Astrocyte of the cerebellum (primary cell): ENCODE measurements at regions not wholly inside any gene's neighbourhood (a gene's known extent, or its start where the extent isn't known, plus 50 kb on each side); places are given as distances from the start of the nearest gene placed in this dataset.
A peak's percentile ranks its signal among the peaks of the same experiment; 100 is the strongest.

Source experiments
- DNase-seq: peaks from one replicate; pipeline ENCODE4 v3.0.0-alpha.2; 2011; ENCODE audit warnings: low read depth
- H3K4me3 ChIP-seq: 2 replicates; pipeline ENCODE4 v1.5.1; 2011; ENCODE audit warnings: mild to moderate bottlenecking, low read depth, low read length, moderate library complexity
- in situ Hi-C: cut with HindIII; loops from 2 replicates; pipeline ENCODE4 v1.10.0; 2017; ENCODE audit warnings: low sequenced_read_pairs
- TF ChIP-seq, protein P1 (sequence below): IDR thresholded peaks from 2 replicates; pipeline ENCODE4 v1.5.1; 2012; ENCODE audit warnings: low read length, low read depth, moderate library complexity, mild to moderate bottlenecking; ENCODE audit errors: missing control alignments

GRCh38 chr11:87851827-87852226 is 323.4 kb downstream of the RAB38 start:
- TF ChIP-seq, protein P1, sequence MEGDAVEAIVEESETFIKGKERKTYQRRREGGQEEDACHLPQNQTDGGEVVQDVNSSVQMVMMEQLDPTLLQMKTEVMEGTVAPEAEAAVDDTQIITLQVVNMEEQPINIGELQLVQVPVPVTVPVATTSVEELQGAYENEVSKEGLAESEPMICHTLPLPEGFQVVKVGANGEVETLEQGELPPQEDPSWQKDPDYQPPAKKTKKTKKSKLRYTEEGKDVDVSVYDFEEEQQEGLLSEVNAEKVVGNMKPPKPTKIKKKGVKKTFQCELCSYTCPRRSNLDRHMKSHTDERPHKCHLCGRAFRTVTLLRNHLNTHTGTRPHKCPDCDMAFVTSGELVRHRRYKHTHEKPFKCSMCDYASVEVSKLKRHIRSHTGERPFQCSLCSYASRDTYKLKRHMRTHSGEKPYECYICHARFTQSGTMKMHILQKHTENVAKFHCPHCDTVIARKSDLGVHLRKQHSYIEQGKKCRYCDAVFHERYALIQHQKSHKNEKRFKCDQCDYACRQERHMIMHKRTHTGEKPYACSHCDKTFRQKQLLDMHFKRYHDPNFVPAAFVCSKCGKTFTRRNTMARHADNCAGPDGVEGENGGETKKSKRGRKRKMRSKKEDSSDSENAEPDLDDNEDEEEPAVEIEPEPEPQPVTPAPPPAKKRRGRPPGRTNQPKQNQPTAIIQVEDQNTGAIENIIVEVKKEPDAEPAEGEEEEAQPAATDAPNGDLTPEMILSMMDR, result no peak
- no peak overlapping the region for H3K4me3 ChIP-seq
- in situ Hi-C loops, result no loop called here
- no peak for DNase-seq

GRCh38 chr11:87851234-87851633 is 324.0 kb downstream of the RAB38 start:
- H3K4me3 ChIP-seq, result no peak overlapping the region
- TF ChIP-seq, protein P1, result no peak
- peak; percentile 5 for DNase-seq
- in situ Hi-C loops, result no loop called here

DNA sequence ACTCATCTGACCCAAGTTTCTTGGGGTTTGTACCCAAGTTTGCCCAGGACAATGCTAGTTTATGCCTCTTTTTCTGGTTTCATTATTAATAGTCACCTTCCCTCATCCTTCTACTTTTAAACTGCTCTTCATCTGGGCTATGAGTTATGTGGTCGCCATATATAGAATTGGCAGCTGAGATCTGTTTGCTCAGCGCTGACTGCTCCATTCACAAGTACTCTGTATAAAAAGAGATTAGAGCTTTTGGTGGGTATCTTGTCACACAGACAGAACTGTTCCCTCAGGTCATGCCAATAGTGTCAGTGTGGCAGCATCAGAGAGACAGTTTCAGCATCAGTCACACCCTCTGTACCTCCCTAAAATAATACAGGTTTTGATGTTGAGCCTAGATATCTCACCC is 326.0 kb downstream of the RAB38 start:
- no peak overlapping the region for H3K4me3 ChIP-seq
- TF ChIP-seq, protein P1, result no peak
- in situ Hi-C loops, result no loop called here
- no peak for DNase-seq

- no peak overlapping the region for H3K4me3 ChIP-seq
- in situ Hi-C loops, result no loop called here
- TF ChIP-seq, protein P1, result no peak
- no peak for DNase-seq
These were observed 334.5 kb downstream of the RAB38 start for GRCh38 chr11:87840786-87841185.

DNA sequence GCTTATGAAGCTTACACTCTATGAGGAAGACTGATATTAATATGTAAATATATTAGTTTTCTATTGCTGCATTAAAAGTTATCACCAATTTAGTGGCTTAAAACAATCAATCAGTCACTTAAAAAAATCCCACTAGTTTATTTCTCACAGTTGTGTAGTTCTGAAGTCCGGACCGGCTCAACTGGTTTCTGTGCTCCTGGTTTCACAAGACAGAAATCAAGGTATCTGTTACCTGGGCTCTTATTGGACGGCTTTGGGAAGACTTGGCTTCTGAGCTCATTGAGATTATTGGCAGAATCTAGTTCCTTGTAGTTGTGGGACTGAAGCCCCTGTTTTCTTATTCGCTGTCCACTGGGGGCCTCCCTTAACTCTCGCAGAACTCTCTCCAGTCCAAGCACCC is 343.0 kb downstream of the RAB38 start:
- TF ChIP-seq, protein P1, result no peak
- DNase-seq, result no peak
- in situ Hi-C loops, result no loop called here
- no peak overlapping the region for H3K4me3 ChIP-seq

DNA sequence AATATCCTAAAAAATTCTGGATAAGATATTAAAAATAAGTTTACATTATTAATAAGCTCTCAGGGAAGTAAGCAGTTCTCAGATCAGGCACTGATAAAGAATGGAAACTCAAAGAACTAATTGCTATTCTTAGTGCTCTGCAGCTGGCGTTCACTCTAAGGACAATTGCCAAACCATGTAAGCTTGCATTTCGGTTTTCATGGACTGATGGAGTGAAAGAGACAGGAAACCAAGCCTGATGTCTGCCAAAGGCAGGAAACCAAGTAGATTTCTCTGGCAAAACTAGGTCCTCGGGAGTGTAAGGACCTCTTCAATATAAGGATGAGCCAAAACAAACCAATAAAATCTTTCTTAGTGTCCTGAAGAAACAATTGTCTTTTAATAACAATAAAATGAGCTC is 355.2 kb downstream of the RAB38 start:
- no peak overlapping the region for H3K4me3 ChIP-seq
- DNase-seq, result peak; percentile 19
- in situ Hi-C loops, result no loop called here
- TF ChIP-seq, protein P1, result no peak

- TF ChIP-seq, protein P1, result no peak
- no peak for DNase-seq
- in situ Hi-C loops, result no loop called here
- H3K4me3 ChIP-seq, result no peak overlapping the region
These were observed 356.1 kb downstream of the RAB38 start for GRCh38 chr11:87819151-87819550.
